Endometrium (tissue), 2 donors: ENCODE measurements at regions not wholly inside any gene's neighbourhood (a gene's known extent, or its start where the extent isn't known, plus 50 kb on each side); places are given as distances from the start of the nearest gene placed in this dataset.

ENCODE experiments used
- FAIRE-seq: peaks from 2 replicates; lab custom pipeline; 2012; peaks lifted over from hg19 to GRCh38; lab: Jason Lieb, UNC
- donor health status: control.
- donor health status: control.

DNA sequence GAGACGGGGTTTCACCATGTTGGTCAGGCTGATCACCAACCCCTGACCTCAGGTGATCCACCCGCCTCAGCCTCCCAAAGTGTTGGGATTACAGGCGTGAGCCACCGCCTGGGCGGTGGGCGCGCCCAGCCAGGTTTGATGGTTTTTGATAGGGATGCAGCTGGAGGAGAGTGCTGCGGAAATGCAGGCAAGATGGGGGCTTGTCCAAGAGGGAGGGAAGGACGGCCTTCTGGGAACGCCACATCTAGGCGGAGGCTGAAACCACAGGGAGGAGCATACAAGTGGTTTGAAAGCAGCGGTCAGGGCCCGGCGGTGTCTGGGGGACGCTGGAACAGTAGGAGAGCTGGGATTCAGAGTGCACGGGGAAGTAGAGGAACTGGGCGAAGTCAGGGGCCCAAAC is 134.6 kb downstream of the VRK1 start:
- FAIRE-seq, result no peak

DNA sequence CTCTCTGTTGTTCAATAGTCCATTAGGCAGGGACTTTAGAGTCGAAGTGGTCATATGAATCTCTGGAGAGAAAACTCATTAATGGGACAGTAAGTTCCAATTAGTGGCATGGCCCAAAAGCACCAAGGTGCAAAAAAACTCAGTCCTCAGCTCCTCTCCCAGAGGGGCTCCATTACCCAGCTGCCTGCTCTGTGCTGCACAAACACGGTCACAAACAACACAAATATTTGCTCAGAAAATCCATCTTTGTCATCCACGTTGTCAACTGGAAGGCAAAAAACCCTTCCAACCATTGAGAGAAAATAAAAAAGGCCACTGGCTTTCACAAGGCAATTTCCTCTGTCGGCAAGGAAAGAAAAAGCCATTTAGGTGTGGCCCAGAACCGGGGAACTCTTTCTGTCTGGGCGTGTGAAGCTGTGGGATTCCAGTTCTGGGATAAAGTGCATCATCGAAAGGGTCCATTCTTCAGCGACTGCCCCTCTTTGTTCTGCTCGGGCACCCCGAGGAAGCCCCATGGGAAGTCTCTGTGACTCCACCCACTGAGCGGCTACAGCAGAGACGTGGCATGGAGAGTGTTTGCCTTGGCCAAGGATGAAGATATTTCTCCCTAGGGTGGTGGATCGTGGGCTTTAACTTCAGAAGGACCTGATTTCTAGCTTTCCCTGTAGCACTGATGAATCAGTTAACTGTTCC is 137.6 kb downstream of the VRK1 start:
- FAIRE-seq, result no peak

DNA sequence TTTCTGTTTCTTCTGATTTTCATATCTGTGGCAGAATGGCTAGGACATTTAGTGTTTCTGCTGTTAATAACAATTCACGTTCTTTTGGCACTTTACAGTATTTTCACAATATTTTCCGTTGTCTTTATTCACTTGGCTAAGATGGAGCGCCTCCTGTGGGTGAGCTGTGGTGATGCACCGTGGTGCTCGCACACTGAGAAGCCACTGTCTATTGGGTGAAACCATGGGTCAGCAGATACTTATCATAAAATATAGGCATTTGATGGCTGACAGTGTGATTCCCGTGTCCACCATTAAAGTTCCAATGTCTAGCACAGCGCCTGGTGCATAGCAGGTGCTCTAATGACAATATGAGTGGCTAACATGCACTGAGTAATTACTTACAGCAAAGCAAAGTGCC is 141.8 kb downstream of the VRK1 start:
- no peak for FAIRE-seq

- no peak for FAIRE-seq
Measured at GRCh38 chr14:96940009-96940408, 142.8 kb downstream of the VRK1 start.

DNA sequence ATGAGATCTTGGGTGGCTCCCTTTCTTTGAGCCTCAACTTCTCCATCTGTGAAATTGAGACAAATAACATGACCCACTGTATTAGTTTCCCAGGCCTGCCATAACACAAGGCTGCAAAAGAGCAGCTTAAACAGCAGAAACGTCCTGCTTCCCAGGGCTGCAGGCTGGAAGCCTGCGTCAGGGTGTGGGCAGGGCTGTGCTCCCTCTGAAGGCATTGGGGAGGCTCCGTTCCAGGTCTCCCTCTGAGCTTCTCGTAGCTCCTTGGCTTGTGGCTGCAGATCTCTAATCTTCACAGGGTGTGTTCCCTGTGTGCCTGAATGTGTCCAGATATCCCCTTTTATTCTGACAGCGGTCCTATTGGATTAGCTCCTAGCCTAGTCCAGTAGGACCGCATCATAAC is 147.1 kb downstream of the VRK1 start:
- FAIRE-seq, result no peak

GRCh38 chr14:96945721-96946120 is 148.5 kb downstream of the VRK1 start:
- FAIRE-seq, result no peak

DNA sequence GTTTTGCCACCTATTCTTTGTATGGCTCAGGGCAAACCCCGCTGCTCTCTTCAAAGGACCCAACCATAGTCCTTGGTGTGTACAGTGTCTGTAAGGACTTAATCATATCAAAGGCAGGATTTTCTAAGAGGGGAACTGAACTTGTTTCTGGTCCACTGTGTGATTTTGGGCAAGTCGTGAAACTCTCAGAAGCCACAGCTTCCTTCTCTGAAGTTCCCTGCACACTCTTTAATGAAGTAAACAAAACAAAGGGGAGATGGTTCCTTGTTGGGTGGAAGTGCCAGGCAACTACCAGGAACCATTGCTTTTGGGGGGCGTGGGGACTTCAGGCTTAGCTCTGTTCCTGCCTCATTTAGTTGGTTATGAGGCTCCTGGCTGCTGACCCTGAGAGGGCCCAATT is 152.4 kb downstream of the VRK1 start:
- FAIRE-seq, result no peak

- FAIRE-seq, result no peak
Measured at GRCh38 chr14:96951511-96951910, 154.3 kb downstream of the VRK1 start.

DNA sequence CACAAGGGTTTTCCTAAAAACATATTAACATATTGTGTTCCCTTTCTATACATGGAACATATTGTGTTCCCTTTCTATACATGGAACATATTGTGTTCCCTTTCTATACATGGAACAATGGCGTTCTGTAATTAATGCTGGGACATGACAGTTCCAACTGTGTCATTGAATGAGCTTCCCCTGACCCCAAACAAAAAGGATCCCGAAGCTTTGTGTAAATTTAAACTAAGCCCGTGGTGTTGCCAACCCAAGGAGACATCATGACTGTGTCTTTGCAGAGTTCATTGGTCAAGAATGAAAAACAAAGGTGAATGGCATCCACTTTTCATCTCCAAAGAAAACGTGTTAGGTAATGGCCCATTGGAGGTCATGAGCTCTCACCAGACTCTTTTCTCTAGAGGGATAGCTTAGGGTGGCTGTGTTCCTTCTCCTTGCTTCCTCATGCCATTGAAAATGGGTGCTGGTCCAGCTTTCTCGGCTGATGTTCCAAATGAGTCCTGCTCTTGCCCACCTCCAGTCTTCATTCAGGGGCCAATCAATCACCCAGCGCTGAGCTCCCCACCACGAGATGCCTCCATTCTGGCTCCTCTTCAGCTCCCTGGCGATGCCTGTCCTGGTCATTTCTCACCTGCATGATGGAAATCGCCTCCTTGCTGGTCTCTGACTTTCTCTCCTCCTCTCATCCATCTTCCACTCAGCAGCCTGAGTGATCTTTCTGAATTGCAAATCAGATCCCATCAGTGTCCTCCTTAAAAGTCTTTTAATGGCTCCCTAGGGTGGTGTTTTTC is 156.1 kb downstream of the VRK1 start:
- no peak for FAIRE-seq

GRCh38 chr14:96953875-96954185 is 156.6 kb downstream of the VRK1 start:
- FAIRE-seq, result no peak

- no peak for FAIRE-seq
Measured at GRCh38 chr14:96956464-96957239, 159.5 kb downstream of the VRK1 start.

DNA sequence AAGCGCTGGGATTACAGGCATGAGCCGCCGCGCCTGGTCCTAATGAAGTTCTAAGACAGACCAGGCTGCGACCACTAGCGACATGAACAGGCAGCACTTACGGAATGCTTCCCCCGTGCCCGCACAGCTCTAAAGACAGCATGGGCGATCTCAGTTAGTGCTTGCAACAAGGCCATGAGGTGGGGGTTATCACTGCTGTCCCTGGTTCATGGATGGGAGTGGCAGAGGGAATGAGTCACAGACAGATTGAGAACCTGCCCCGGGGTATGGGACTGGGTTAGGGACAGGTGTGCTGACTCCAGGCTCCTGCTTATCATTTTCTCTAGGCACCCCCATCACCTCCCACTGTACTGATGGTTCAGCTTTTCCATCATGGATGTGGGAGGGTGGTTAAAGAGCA is 160.9 kb downstream of the VRK1 start:
- FAIRE-seq, result no peak

GRCh38 chr14:96959992-96960391 is 162.8 kb downstream of the VRK1 start:
- no peak for FAIRE-seq

DNA sequence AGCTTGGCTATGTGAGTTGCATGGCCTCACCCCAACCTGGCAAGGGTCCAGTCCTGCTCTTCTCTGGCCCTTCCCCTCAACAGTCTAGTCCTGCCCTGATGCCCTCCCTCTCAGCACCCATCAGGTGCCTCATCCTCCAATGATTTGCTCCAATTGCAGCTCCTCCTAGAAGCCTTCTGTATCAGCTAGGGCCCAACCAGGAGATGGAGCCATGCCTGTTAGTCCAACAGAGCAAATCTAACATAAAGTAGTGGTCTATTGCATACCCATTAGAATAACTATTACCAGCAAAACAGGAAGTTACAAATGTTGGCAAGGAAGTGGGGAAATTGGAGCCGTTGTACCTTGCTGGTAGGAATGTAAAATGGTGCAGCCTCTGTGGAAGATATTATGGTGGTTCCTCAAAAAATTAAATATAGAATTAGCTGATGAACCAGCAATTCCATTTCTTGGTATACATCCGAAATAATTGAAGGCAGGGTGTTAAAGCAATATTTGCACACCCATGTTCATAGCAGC is 163.5 kb downstream of the VRK1 start:
- FAIRE-seq, result no peak

- FAIRE-seq, result no peak
Measured at GRCh38 chr14:96961895-96962294, 164.7 kb downstream of the VRK1 start.

DNA sequence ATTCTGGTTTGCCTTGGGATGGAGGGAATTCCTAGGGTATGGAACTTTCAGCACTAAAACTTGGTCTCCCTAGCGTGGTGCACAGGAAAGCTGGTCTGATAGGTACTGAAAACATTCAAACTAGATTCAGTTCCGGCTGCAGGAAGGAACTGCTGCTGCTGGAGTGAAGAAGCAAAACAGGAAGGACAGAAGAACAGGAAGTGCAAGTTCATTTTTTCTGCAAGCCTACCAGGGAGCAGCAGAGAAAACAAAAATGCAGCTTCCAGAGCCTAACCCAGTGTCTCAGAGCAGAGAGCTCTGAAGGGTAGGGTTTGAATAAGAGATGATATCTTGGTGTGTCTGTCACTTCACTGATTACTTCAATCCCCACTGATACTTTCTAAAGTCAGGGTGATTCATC is 165.2 kb downstream of the VRK1 start:
- no peak for FAIRE-seq

- FAIRE-seq, result no peak
Measured at GRCh38 chr14:96964726-96965415, 167.7 kb downstream of the VRK1 start.

GRCh38 chr14:96965885-96966595 is 168.9 kb downstream of the VRK1 start:
- FAIRE-seq, result no peak

DNA sequence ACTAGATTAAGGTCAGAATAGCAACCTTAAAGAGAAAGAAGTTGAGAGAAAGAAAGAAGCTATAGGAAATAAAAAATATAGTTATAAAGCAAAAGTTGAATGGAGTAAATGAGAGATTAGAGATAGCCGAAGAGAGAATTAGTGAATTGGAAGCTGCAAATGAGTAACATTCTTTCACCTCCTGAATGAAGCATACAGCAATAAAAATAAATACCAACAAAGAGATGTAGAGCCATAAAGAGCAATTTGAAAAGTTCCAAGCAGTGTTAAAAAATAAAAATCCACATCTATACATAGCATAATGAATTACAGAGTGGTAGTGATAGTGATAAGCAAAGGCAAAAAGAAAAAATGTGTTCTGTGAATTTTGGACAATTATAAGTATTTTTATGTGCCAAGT is 177.9 kb downstream of the VRK1 start:
- no peak for FAIRE-seq

DNA sequence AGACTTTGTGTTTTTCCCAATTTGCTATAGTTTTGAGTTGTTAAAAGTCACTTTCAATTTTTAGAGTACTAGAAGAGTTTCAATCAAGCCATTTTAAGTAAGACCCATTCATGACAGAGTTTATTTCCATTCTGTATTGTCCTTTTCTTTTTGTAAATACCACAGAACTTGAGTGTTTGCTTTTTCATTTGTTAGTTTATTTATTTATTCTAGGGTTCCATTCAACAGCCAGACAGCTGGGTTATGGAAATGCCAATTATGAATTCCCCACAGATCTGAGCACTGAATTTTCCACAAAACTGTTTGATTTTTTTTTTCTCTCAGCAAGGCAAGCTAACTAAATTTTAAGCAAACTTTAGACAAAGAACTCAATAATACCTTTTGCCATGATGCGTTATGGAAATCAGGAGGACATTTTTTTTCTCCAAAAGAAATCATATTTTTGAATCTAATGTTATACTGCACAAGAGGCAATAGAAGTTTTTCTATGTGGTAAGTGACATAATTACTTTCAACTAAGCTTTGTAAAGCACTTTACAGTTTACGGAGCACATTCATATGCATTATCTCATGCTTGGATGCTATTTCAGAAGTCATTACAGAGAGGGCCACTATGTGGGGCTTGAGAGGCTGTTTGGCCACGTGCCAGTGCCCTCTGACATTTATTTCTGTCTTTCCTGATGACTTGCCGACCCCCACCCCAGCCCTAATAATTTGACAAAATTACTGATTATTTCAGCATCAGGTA is 181.5 kb downstream of the VRK1 start:
- no peak for FAIRE-seq

- FAIRE-seq, result no peak
Measured at GRCh38 chr14:96979611-96980074, 182.5 kb downstream of the VRK1 start.
